DMS53 (cell line): ENCODE measurements at regions not wholly inside any gene's neighbourhood (a gene's known extent, or its start where the extent isn't known, plus 50 kb on each side); places are given as distances from the start of the nearest gene placed in this dataset.
A peak's percentile ranks its signal among the peaks of the same experiment; 100 is the strongest.

Source experiments
- DNase-seq: peaks from one replicate; lab custom pipeline; 2025; lab: John Stamatoyannopoulos, UW

- DNase-seq, result peak; percentile 29
Measured at GRCh38 chr2:235358981-235359471, 134.8 kb upstream of the AGAP1 start.

- no peak for DNase-seq
Measured at GRCh38 chr2:235360446-235360845, 133.4 kb upstream of the AGAP1 start.

GRCh38 chr2:235365743-235366142 lies 128.1 kb upstream of the AGAP1 start:
- DNase-seq, result no peak

GRCh38 chr2:235366390-235366789 lies 127.5 kb upstream of the AGAP1 start:
- DNase-seq, result no peak

GRCh38 chr2:235366807-235367206 lies 127.0 kb upstream of the AGAP1 start:
- DNase-seq, result no peak

GRCh38 chr2:235371018-235371417 lies 122.8 kb upstream of the AGAP1 start:
- DNase-seq, result peak; percentile 94

GRCh38 chr2:235373171-235373570 lies 120.7 kb upstream of the AGAP1 start:
- no peak for DNase-seq

- DNase-seq, result no peak
Measured at GRCh38 chr2:235377176-235377575, 116.7 kb upstream of the AGAP1 start.

GRCh38 chr2:235378246-235378645 lies 115.6 kb upstream of the AGAP1 start:
- DNase-seq, result peak; percentile 54

GRCh38 chr2:235378944-235379343 lies 114.9 kb upstream of the AGAP1 start:
- no peak for DNase-seq

- DNase-seq, result no peak
Measured at GRCh38 chr2:235381261-235381912, 112.5 kb upstream of the AGAP1 start.

GRCh38 chr2:235382179-235382578 lies 111.7 kb upstream of the AGAP1 start:
- no peak for DNase-seq

- no peak for DNase-seq
Measured at GRCh38 chr2:235382601-235383000, 111.2 kb upstream of the AGAP1 start.

GRCh38 chr2:235383272-235383843 lies 110.5 kb upstream of the AGAP1 start:
- DNase-seq, result no peak

- DNase-seq, result no peak
Measured at GRCh38 chr2:235384624-235385023, 109.2 kb upstream of the AGAP1 start.

- no peak for DNase-seq
Measured at GRCh38 chr2:235389626-235390025, 104.2 kb upstream of the AGAP1 start.

- no peak for DNase-seq
Measured at GRCh38 chr2:235390108-235390815, 103.6 kb upstream of the AGAP1 start.

- DNase-seq, result no peak
Measured at GRCh38 chr2:235390816-235391194, 103.0 kb upstream of the AGAP1 start.

- DNase-seq, result no peak
Measured at GRCh38 chr2:235391921-235392615, 101.8 kb upstream of the AGAP1 start.

- DNase-seq, result no peak
Measured at GRCh38 chr2:235394278-235394828, 99.5 kb upstream of the AGAP1 start.

GRCh38 chr2:235396071-235396846 lies 97.6 kb upstream of the AGAP1 start:
- DNase-seq, result no peak

- no peak for DNase-seq
Measured at GRCh38 chr2:235398321-235398720, 95.5 kb upstream of the AGAP1 start.
